ENCODE measurements at regions not wholly inside any gene's neighbourhood (a gene's known extent, or its start where the extent isn't known, plus 50 kb on each side); places are given as distances from the start of the nearest gene placed in this dataset.

GRCh38 chr22:22059291-22060002 is 76.9 kb upstream of the TOP3B start:
- H3K27me3 ChIP-seq (ENCODE audit: insufficient read depth, low read length), result peaks cover 8% of the 10 kb centered on the region; the same call in 1 of the 2 replicates
- no peaks in the 10 kb centered on the region for H3K79me2 ChIP-seq (ENCODE audit: insufficient read depth, low read length)
- no peak overlapping the region for H2AFZ ChIP-seq (ENCODE audit: low read depth, low read length, poor library complexity, severe bottlenecking)
- no peak overlapping the region for H3K9ac ChIP-seq (ENCODE audit: low read length)
- no peaks in the 10 kb centered on the region for H3K9me3 ChIP-seq (ENCODE audit: control insufficient read depth in 1 of 2, insufficient read depth in 1 of 2, low read depth in 1 of 2, low read length in 2 of 2)
- ChIA-PET RAD21 (ENCODE audit: low non-redundant PET in 1 of 2, low total read pairs in 2 of 2, uncharacterized antibody in 2 of 2, unreplicated experiment in 2 of 2) (no interaction called here), POLR2A (no interaction called here), CTCF (interaction anchor here (1.6 kb wide), 1 partner anchor 11 kb away, joined by 17 read pairs; no protein-coding TSS in a partner anchor)
- H3K9me2 ChIP-seq (ENCODE audit: insufficient read depth), result no peaks in the 10 kb centered on the region
- H3K4me1 ChIP-seq (ENCODE audit: control insufficient read depth in 1 of 2, insufficient read depth in 2 of 2, low read length in 2 of 2), result no peaks in the 10 kb centered on the region; a peak in 1 of 4 replicates
- no peak for ATAC-seq
- H3K36me3 ChIP-seq (ENCODE audit: control insufficient read depth in 1 of 2, insufficient read depth in 2 of 2, low read length in 2 of 2), result no peaks in the 10 kb centered on the region
- BruUV-seq (replicated peaks), result no TSS peak
- H4K20me1 ChIP-seq (ENCODE audit: insufficient read depth), result no peaks in the 10 kb centered on the region
- no peak overlapping the region for H3K4me3 ChIP-seq (replicated peaks in 1 of 2; ENCODE audit: low read depth in 1 of 2, low read length in 2 of 2)
- no peak overlapping the region for H3K4me2 ChIP-seq (ENCODE audit: low read length)
- H3K27ac ChIP-seq (ENCODE audit: low read depth, low read length), result no peak overlapping the region
- TF ChIP-seq ELF1 (IDR thresholded peaks at IDR 0.05; ENCODE audit: borderline replicate concordance, low read depth) (no peak), EGR1 (IDR thresholded peaks at IDR 0.05; ENCODE audit: low read depth) (no peak)
- intact Hi-C loops (cut with micrococcal nuclease), result no loop called here
- no peak for DNase-seq (ENCODE audit: low read depth, low spot score)

GRCh38 chr22:22058633-22059290 is 76.2 kb upstream of the TOP3B start:
- no peaks in the 10 kb centered on the region; a peak in 1 of 4 replicates for H3K4me1 ChIP-seq (ENCODE audit: control insufficient read depth in 1 of 2, insufficient read depth in 2 of 2, low read length in 2 of 2)
- ATAC-seq (no peak), DNase-seq (ENCODE audit: low read depth, low spot score) (no peak)
- ChIA-PET RAD21 (ENCODE audit: low non-redundant PET in 1 of 2, low total read pairs in 2 of 2, uncharacterized antibody in 2 of 2, unreplicated experiment in 2 of 2) (no interaction called here), POLR2A (no interaction called here), CTCF (no interaction called here)
- peaks cover 8% of the 10 kb centered on the region; the same call in 1 of the 2 replicates for H3K27me3 ChIP-seq (ENCODE audit: insufficient read depth, low read length)
- intact Hi-C loops (cut with micrococcal nuclease), result no loop called here
- H4K20me1 ChIP-seq (ENCODE audit: insufficient read depth), result no peaks in the 10 kb centered on the region
- no peaks in the 10 kb centered on the region for H3K9me2 ChIP-seq (ENCODE audit: insufficient read depth)
- TF ChIP-seq SRF (IDR thresholded peaks at IDR 0.05; ENCODE audit: low read depth), result no peak
- no peak for TF ChIP-seq SIN3A (IDR thresholded peaks at IDR 0.05; ENCODE audit: low read depth)
- no peak for TF ChIP-seq POLR2A (IDR thresholded peaks at IDR 0.05; ENCODE audit: borderline replicate concordance, extremely low read depth, insufficient read depth, insufficient read length)
- TF ChIP-seq, protein P1, sequence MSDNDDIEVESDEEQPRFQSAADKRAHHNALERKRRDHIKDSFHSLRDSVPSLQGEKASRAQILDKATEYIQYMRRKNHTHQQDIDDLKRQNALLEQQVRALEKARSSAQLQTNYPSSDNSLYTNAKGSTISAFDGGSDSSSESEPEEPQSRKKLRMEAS (IDR thresholded peaks at IDR 0.05), result no peak
- TF ChIP-seq EZH2 (IDR thresholded peaks at IDR 0.05), result no peak
- H3K9ac ChIP-seq (ENCODE audit: low read length), result no peak overlapping the region
- H3K79me2 ChIP-seq (ENCODE audit: insufficient read depth, low read length), result no peaks in the 10 kb centered on the region
- no peaks in the 10 kb centered on the region for H3K9me3 ChIP-seq (ENCODE audit: control insufficient read depth in 1 of 2, insufficient read depth in 1 of 2, low read depth in 1 of 2, low read length in 2 of 2)
- no peak overlapping the region for H3K27ac ChIP-seq (ENCODE audit: low read depth, low read length)
- no TSS peak for BruUV-seq (replicated peaks)
- no peak overlapping the region for H3K4me3 ChIP-seq (replicated peaks in 1 of 2; ENCODE audit: low read depth in 1 of 2, low read length in 2 of 2)
- H2AFZ ChIP-seq (ENCODE audit: low read depth, low read length, poor library complexity, severe bottlenecking), result no peak overlapping the region
- H3K4me2 ChIP-seq (ENCODE audit: low read length), result no peak overlapping the region
- H3K36me3 ChIP-seq (ENCODE audit: control insufficient read depth in 1 of 2, insufficient read depth in 2 of 2, low read length in 2 of 2), result no peaks in the 10 kb centered on the region
